ENCODE measurements at regions not wholly inside any gene's neighbourhood (a gene's known extent, or its start where the extent isn't known, plus 50 kb on each side); places are given as distances from the start of the nearest gene placed in this dataset.

- TF ChIP-seq TBP (IDR thresholded peaks at IDR 0.05; ENCODE audit: low read depth, low read length): no peak
These were observed 82.6 kb upstream of the ARHGAP5 start (continued) for GRCh38 chr14:31994391-31995033.

Data from H1 (cell line).